K562 (cell line): ENCODE measurements at regions not wholly inside any gene's neighbourhood (a gene's known extent, or its start where the extent isn't known, plus 50 kb on each side); places are given as distances from the start of the nearest gene placed in this dataset.

Experiments
- ATF4 ChIP-seq: fragments of 450-650 bp; formaldehyde crosslinking; IDR thresholded peaks from 2 replicates; pipeline ENCODE4 v1.4.0; 2022; ENCODE audit warnings: mild to moderate bottlenecking, moderate library complexity
- CEBPB ChIP-seq: fragments of 450-650 bp; IDR thresholded peaks from 2 replicates; pipeline ENCODE4 v1.6.1; 2016; ENCODE audit warnings: missing genetic modification characterization, missing compliant biosample characterization
- CTCF ChIP-seq, 3 experiments: IDR thresholded peaks in 2 of 3; conservative IDR thresholded peaks in 1 of 3; 2 replicates each; pipeline ENCODE4 v1.5.1; 2011 to 2012; ENCODE audit warnings: low read length in 3 of 3, mild to moderate bottlenecking in 3 of 3, control low read depth in 2 of 3, improper control_type of control experiment in 1 of 3, inconsistent platforms in 1 of 3, low read depth in 1 of 3, mixed read lengths in 1 of 3, moderate library complexity in 1 of 3; ENCODE audit not compliant: insufficient read depth in 2 of 3
- FOXP1 ChIP-seq: sonication (generic); formaldehyde crosslinking; IDR thresholded peaks from 2 replicates; pipeline ENCODE4 v1.8.0; 2022; ENCODE audit warnings: mild to moderate bottlenecking, missing genetic modification reagents
- RAD21 ChIP-seq, 2 experiments: fragments of 250-450 bp in 1 of 2; fragments of 450-650 bp in 1 of 2; sonication (Bioruptor Pico) in 1 of 2; formaldehyde crosslinking in 1 of 2; IDR thresholded peaks in 1 of 2; conservative IDR thresholded peaks in 1 of 2; 2 replicates each; pipeline versions ENCODE4 v1.4.0 to v1.8.0; 2020 to 2022; ENCODE audit warnings: mild to moderate bottlenecking in 2 of 2, moderate library complexity in 1 of 2
- YY1 ChIP-seq, 3 experiments: IDR thresholded peaks; 2 replicates each; pipeline ENCODE4 v1.6.1; 2011; ENCODE audit warnings: low read length in 2 of 3, mild to moderate bottlenecking in 2 of 3, moderate library complexity in 2 of 3, borderline replicate concordance in 1 of 3, control low read depth in 1 of 3, low read depth in 1 of 3; ENCODE audit not compliant: insufficient read depth in 3 of 3, insufficient replicate concordance in 2 of 3, control insufficient read depth in 1 of 3, insufficient read length in 1 of 3; ENCODE audit errors: extremely low read depth in 1 of 3
- ZC3H4 ChIP-seq: sonication (generic); formaldehyde crosslinking; IDR thresholded peaks from 2 replicates; pipeline ENCODE4 v1.9.0; 2021; ENCODE audit warnings: missing genetic modification reagents, borderline replicate concordance
- ZNF592 ChIP-seq: fragments of 450-650 bp; IDR thresholded peaks from 2 replicates; pipeline ENCODE4 v1.6.1; 2017; ENCODE audit warnings: antibody characterized with exemption, mild to moderate bottlenecking

GRCh38 chr5:97955450-97955849, 772.4 kb upstream of the RIOK2 start:
- no peak for TF ChIP-seq ATF4 (CRISPR knock-in tag)
- TF ChIP-seq CEBPB (tag) = no peak
- no peak for TF ChIP-seq CTCF (IDR thresholded peaks at IDR 0.05 in 2 of 3, conservative IDR thresholded peaks at IDR 0.05 in 1 of 3; ENCODE audit: insufficient read depth in 2 of 3, low read depth in 1 of 3, low read length in 3 of 3)
- TF ChIP-seq FOXP1 (CRISPR knock-in tag) = no peak
- TF ChIP-seq ZNF592 = no peak
- no peak for TF ChIP-seq RAD21 (CRISPR knock-in tag; conservative IDR thresholded peaks at IDR 0.05 in 1 of 2, IDR thresholded peaks at IDR 0.05 in 1 of 2)
- no peak for TF ChIP-seq YY1 (IDR thresholded peaks at IDR 0.05; ENCODE audit: borderline replicate concordance in 1 of 3, control insufficient read depth in 1 of 3, extremely low read depth in 1 of 3, insufficient read depth in 3 of 3, insufficient read length in 1 of 3, insufficient replicate concordance in 2 of 3, low read depth in 1 of 3, low read length in 2 of 3)
- TF ChIP-seq ZC3H4 = no peak
